ENCODE measurements at regions not wholly inside any gene's neighbourhood (a gene's known extent, or its start where the extent isn't known, plus 50 kb on each side); places are given as distances from the start of the nearest gene placed in this dataset.
A peak's percentile ranks its signal among the peaks of the same experiment; 100 is the strongest.

GRCh38 chr15:62428851-62429598 lies 263.9 kb upstream of the C2CD4B start:
- H3K4me3 ChIP-seq: no peak overlapping the region
- no peak overlapping the region for H3K27ac ChIP-seq

- no peak overlapping the region for H3K27ac ChIP-seq
- no peak overlapping the region for H3K4me3 ChIP-seq
These were observed 265.0 kb upstream of the C2CD4B start for GRCh38 chr15:62430056-62430455.

- Histone ChIP-seq H3K4me3 (no peak overlapping the region), H3K27ac (no peak overlapping the region)
These were observed 265.5 kb upstream of the C2CD4B start for GRCh38 chr15:62430552-62430951.

- Histone ChIP-seq H3K27ac (no peak overlapping the region), H3K4me3 (no peak overlapping the region)
These were observed 266.1 kb upstream of the C2CD4B start for GRCh38 chr15:62431008-62431797.

- H3K27ac ChIP-seq: no peak overlapping the region
- H3K4me3 ChIP-seq: no peak overlapping the region
These were observed 266.7 kb upstream of the C2CD4B start for GRCh38 chr15:62431817-62432216.

GRCh38 chr15:62432702-62433398 lies 267.8 kb upstream of the C2CD4B start:
- no peak overlapping the region for H3K4me3 ChIP-seq
- H3K27ac ChIP-seq: no peak overlapping the region

- H3K27ac ChIP-seq: no peak overlapping the region
These were observed 271.1 kb upstream of the C2CD4B start for GRCh38 chr15:62436235-62436634.

GRCh38 chr15:62437753-62438152 lies 272.7 kb upstream of the C2CD4B start:
- Histone ChIP-seq H3K4me3 (no peak overlapping the region), H3K27ac (no peak overlapping the region)

More at GRCh38 chr15:62436235-62436634, 271.1 kb upstream of the C2CD4B start:
- H3K4me3 ChIP-seq: no peak overlapping the region

- no peak overlapping the region for H3K4me3 ChIP-seq
- H3K27ac ChIP-seq: no peak overlapping the region
These were observed 274.5 kb upstream of the C2CD4B start for GRCh38 chr15:62439543-62440016.

- Histone ChIP-seq H3K4me3 (no peak overlapping the region), H3K27ac (no peak overlapping the region)
These were observed 275.4 kb upstream of the C2CD4B start for GRCh38 chr15:62440362-62441105.

- H3K27ac ChIP-seq: peak overlapping the region in 13 of 21 experiments; percentile 10 to 70 (median 54)
These were observed 279.3 kb upstream of the C2CD4B start for GRCh38 chr15:62444104-62445022.

GRCh38 chr15:62445244-62445643 lies 280.2 kb upstream of the C2CD4B start:
- Histone ChIP-seq H3K4me3 (no peak overlapping the region), H3K27ac (peak overlapping the region in 9 of 21 experiments; percentile 3 to 67 (median 55))

More at GRCh38 chr15:62444104-62445022, 279.3 kb upstream of the C2CD4B start:
- no peak overlapping the region for H3K4me3 ChIP-seq

- no peak overlapping the region for H3K4me3 ChIP-seq
- H3K27ac ChIP-seq: no peak overlapping the region
These were observed 281.9 kb upstream of the C2CD4B start for GRCh38 chr15:62446984-62447383.

- Histone ChIP-seq H3K27ac (no peak overlapping the region), H3K4me3 (no peak overlapping the region)
These were observed 282.7 kb upstream of the C2CD4B start for GRCh38 chr15:62447742-62448141.

- Histone ChIP-seq H3K27ac (no peak overlapping the region), H3K4me3 (no peak overlapping the region)
These were observed 284.6 kb upstream of the C2CD4B start for GRCh38 chr15:62449638-62450037.

- Histone ChIP-seq H3K27ac (no peak overlapping the region), H3K4me3 (no peak overlapping the region)
These were observed 285.0 kb upstream of the C2CD4B start for GRCh38 chr15:62450061-62450460.

- H3K4me3 ChIP-seq: no peak overlapping the region
- no peak overlapping the region for H3K27ac ChIP-seq
These were observed 286.9 kb upstream of the C2CD4B start for GRCh38 chr15:62452026-62452425.

GRCh38 chr15:62452667-62453066 lies 287.6 kb upstream of the C2CD4B start:
- Histone ChIP-seq H3K27ac (no peak overlapping the region), H3K4me3 (no peak overlapping the region)

- Histone ChIP-seq H3K27ac (peak overlapping the region in 3 of 21 experiments; percentile 29 to 67 (median 45)), H3K4me3 (no peak overlapping the region)
These were observed 288.3 kb upstream of the C2CD4B start for GRCh38 chr15:62453375-62453774.
